ENCODE measurements at regions not wholly inside any gene's neighbourhood (a gene's known extent, or its start where the extent isn't known, plus 50 kb on each side); places are given as distances from the start of the nearest gene placed in this dataset.

DNA sequence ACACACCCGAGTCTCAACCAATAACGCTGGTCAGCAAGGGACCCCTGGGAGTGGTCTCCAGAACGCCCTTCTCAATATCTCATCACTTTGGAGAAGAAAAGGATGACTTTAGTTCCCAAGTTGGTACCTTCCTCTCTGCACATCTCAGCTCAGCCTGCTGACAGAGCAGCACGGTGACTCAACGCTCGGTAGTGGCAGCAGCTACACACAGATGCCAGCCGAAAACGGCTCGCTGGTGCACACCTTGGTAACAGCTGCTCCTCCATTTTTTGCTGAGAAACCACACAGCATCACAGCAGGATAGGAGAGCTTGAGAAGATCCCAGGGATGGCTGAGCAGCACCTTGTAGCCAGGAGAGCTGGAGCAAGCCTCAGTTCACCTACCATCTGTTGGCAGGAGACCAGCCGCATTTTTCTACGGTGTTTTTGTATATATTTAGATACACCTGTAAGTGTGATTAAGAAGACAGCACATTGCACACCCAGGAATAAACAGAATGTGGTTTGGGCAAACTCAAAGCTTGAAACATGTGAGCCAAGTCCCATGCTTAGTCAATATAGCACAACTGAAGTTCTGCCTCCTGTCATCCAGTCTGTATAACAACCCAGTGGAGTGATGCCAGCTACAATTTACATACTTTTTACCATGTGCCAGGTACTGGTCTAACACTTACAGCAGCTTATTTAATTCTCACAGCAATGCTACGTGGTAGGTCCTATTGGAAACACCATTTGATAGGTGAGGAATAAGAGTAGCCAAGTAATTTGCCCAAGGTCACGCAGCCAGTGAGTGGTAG lies 83.8 kb upstream of the ERCC4 start:
- peaks cover 0 to 2% of the 10 kb centered on the region in 2 experiments; a peak in 2 of 4 replicates for H3K27me3 ChIP-seq (replicated peaks in 1 of 2; ENCODE audit: control insufficient read depth in 2 of 2, insufficient read depth in 2 of 2, low read length in 1 of 2)
- no peak overlapping the region for H2AFZ ChIP-seq (ENCODE audit: control insufficient read depth, low read depth, low read length)
- no peak overlapping the region for H3K27ac ChIP-seq (ENCODE audit: control insufficient read depth, insufficient read depth)
- ChIA-PET SMC1A (ENCODE audit: uncharacterized antibody, unreplicated experiment) (interaction anchor here (0.7 to 1.9 kb wide), 3 partner anchors 11 to 1172 kb away, joined by 3 to 4 read pairs (median 3); no protein-coding TSS in a partner anchor), POLR2A (no interaction called here), CTCF (interaction anchor here (1.2 to 1.5 kb wide), 3 partner anchors 25 to 84 kb away, joined by 3 to 4 read pairs (median 4); partner anchors contain the start of gene ERCC4), RAD21 (ENCODE audit: unreplicated experiment) (no interaction called here)
- TF ChIP-seq YY1 (IDR thresholded peaks at IDR 0.05; ENCODE audit: low read depth, low read length) (no peak), TCF3 (IDR thresholded peaks at IDR 0.05; ENCODE audit: borderline replicate concordance, insufficient read depth, low read depth, low read length) (no peak), ZSCAN29 (IDR thresholded peaks at IDR 0.05) (no peak), TBL1XR1 (IDR thresholded peaks at IDR 0.05; ENCODE audit: low read depth, low read length) (no peak), CREM (IDR thresholded peaks at IDR 0.05; ENCODE audit: low read depth) (no peak), SMC3 (IDR thresholded peaks at IDR 0.05; ENCODE audit: borderline replicate concordance, low read length) (no peak), SMARCA5 (IDR thresholded peaks at IDR 0.05) (no peak)
- TF ChIP-seq, protein P1, sequence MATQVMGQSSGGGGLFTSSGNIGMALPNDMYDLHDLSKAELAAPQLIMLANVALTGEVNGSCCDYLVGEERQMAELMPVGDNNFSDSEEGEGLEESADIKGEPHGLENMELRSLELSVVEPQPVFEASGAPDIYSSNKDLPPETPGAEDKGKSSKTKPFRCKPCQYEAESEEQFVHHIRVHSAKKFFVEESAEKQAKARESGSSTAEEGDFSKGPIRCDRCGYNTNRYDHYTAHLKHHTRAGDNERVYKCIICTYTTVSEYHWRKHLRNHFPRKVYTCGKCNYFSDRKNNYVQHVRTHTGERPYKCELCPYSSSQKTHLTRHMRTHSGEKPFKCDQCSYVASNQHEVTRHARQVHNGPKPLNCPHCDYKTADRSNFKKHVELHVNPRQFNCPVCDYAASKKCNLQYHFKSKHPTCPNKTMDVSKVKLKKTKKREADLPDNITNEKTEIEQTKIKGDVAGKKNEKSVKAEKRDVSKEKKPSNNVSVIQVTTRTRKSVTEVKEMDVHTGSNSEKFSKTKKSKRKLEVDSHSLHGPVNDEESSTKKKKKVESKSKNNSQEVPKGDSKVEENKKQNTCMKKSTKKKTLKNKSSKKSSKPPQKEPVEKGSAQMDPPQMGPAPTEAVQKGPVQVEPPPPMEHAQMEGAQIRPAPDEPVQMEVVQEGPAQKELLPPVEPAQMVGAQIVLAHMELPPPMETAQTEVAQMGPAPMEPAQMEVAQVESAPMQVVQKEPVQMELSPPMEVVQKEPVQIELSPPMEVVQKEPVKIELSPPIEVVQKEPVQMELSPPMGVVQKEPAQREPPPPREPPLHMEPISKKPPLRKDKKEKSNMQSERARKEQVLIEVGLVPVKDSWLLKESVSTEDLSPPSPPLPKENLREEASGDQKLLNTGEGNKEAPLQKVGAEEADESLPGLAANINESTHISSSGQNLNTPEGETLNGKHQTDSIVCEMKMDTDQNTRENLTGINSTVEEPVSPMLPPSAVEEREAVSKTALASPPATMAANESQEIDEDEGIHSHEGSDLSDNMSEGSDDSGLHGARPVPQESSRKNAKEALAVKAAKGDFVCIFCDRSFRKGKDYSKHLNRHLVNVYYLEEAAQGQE (IDR thresholded peaks at IDR 0.05; ENCODE audit: low read depth, low read length), result no peak
- TF ChIP-seq, protein P2, sequence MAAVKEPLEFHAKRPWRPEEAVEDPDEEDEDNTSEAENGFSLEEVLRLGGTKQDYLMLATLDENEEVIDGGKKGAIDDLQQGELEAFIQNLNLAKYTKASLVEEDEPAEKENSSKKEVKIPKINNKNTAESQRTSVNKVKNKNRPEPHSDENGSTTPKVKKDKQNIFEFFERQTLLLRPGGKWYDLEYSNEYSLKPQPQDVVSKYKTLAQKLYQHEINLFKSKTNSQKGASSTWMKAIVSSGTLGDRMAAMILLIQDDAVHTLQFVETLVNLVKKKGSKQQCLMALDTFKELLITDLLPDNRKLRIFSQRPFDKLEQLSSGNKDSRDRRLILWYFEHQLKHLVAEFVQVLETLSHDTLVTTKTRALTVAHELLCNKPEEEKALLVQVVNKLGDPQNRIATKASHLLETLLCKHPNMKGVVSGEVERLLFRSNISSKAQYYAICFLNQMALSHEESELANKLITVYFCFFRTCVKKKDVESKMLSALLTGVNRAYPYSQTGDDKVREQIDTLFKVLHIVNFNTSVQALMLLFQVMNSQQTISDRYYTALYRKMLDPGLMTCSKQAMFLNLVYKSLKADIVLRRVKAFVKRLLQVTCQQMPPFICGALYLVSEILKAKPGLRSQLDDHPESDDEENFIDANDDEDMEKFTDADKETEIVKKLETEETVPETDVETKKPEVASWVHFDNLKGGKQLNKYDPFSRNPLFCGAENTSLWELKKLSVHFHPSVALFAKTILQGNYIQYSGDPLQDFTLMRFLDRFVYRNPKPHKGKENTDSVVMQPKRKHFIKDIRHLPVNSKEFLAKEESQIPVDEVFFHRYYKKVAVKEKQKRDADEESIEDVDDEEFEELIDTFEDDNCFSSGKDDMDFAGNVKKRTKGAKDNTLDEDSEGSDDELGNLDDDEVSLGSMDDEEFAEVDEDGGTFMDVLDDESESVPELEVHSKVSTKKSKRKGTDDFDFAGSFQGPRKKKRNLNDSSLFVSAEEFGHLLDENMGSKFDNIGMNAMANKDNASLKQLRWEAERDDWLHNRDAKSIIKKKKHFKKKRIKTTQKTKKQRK (IDR thresholded peaks at IDR 0.05; ENCODE audit: low read depth, low read length), result no peak
- no peaks in the 10 kb centered on the region for H3K36me3 ChIP-seq (ENCODE audit: control insufficient read depth in 2 of 2, insufficient read depth in 2 of 2, low read length in 1 of 2)
- H3K4me2 ChIP-seq (ENCODE audit: control insufficient read depth, insufficient read depth), result no peak overlapping the region
- H3K4me1 ChIP-seq (ENCODE audit: control insufficient read depth, insufficient read depth, low read length), result peaks cover 3% of the 10 kb centered on the region
- no TSS peak for BruUV-seq (replicated peaks)
- no peak for FAIRE-seq
- no peak for DNase-seq (ENCODE audit: low read depth, low spot score)
- no peak overlapping the region for H3K9ac ChIP-seq (ENCODE audit: control insufficient read depth, insufficient read depth, low read length)
- intact Hi-C loops (cut with micrococcal nuclease; ENCODE audit: unreplicated experiment), result no loop called here
- no peaks in the 10 kb centered on the region for H3K9me3 ChIP-seq (replicated peaks; ENCODE audit: control insufficient read depth, insufficient read depth, low read length)
- H4K20me1 ChIP-seq (ENCODE audit: control insufficient read depth, insufficient read depth), result no peaks in the 10 kb centered on the region
- in situ Hi-C loops (cut with MboI), result no loop called here
- ATAC-seq, result no peak
- no peak overlapping the region for H3K4me3 ChIP-seq
- WGBS (ENCODE audit: insufficient coverage, insufficient replicate concordance, low lambda C conversion rate, missing lambda C conversion rate), result 73% methylated on average over 13 of the region's 13 CpGs
- no peaks in the 10 kb centered on the region for H3K79me2 ChIP-seq (ENCODE audit: control insufficient read depth, insufficient read depth, low read length)
